ENCODE measurements at regions not wholly inside any gene's neighbourhood (a gene's known extent, or its start where the extent isn't known, plus 50 kb on each side); places are given as distances from the start of the nearest gene placed in this dataset.

DNA sequence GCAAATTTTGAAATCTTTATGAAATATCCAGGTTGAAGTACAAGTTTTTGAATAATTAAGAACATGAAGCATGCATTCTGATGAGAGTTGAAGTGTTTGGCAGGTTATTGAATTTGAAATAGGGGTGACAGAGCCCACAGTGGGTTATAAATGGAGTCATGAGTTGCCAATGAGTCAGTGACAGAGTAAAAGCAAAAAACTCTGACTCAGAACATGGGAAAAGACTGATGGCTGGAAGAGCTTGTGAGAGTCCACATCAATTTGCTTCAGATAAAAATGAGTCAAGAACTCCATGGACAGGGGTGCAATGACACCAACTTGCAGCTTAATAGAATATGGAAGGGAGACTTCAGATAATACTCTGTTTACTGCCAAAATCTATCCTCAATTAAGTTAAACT, 105.3 kb downstream of the SLC6A15 start:
- DNase-seq: no peak

DNA sequence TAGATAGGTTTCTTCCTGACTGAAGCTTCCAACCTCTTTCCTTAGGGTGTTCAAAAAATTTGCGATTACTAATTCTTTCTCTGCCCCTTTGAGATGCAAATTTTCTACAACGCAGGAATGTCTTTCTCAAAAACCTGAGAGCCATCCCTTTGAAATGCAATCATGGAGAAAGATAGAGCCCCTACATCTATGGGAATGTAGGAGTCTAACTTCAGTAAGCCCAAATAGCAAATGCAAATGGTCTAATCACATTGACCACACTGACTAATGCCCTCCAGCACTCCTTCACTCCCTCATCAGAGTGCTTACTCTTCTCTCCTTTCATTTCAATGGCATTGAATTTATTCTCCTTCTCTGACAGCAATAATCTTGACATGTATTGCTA, 107.1 kb downstream of the SLC6A15 start:
- DNase-seq: no peak

DNA sequence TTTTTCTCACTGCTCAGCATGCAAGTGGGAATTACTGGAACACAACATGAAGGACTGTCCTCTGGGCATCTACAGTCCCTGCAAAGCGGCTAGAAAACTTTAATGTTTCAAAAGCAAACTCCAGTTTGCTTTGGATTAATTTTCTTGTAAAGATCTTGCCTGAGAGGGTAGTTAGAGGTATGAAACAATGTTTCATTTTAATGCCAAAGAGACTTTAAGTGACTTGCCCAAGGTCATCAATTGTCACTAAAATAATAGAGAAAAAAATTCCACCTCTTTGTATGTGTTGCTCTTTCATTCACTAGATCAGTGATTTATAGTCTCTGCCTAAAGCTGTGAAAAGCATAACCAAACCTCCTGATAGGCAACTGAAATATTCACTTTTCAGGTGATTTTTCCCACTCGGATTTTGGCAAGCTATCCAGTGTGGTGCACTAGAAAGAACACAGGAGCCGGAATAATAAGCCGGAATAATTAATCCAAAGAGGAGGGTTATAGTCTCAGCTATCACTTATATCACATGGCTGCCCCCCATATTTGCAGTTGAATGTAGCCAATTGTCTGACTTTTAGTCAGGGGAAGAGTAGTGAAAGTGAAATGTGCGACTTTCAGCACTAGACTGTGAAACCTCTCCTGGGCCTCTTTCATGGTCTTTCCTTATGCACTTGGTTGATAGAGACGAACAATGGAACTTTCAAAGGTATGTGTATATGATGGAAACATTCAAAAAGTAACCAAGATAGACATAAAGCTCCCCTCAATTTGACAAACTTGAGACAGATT, 107.7 kb downstream of the SLC6A15 start:
- DNase-seq: no peak

DNA sequence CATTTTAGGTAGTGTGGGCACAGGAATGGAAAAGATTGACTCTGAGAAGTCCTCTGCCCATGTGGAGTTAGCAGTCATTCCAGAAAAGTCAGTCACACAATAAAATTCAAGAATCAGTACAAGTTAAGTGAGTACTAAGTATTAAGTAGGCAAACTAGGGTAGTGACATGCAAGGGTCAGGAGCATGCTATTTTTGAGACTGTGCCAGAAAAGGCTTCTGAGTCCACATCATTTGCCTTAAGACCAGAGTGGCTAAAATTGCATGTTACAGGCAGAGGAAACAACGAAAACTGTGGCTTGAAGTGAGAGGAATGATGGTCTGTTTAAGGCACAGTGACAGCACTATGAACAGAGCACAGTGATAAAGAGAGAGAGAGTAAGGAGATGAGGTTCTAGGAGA, 108.9 kb downstream of the SLC6A15 start:
- no peak for DNase-seq

DNA sequence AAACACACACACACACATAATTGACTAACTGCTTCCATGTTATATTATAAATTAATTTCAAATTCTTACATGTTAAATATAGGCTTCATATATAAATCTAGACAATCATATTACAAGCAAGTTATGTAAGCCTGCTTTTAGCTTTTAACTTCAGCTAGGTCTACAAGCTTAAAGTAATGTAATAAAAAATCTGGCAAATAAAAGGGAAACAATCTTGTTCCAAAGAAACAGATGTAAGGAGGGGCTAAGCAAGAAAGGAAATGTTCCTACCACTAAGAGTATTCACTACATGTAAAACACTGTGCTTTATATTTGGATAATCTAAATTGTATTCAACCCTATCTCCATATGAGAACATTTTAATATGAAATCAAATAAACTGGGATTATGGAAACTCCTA, 110.4 kb downstream of the SLC6A15 start:
- DNase-seq: no peak

DNA sequence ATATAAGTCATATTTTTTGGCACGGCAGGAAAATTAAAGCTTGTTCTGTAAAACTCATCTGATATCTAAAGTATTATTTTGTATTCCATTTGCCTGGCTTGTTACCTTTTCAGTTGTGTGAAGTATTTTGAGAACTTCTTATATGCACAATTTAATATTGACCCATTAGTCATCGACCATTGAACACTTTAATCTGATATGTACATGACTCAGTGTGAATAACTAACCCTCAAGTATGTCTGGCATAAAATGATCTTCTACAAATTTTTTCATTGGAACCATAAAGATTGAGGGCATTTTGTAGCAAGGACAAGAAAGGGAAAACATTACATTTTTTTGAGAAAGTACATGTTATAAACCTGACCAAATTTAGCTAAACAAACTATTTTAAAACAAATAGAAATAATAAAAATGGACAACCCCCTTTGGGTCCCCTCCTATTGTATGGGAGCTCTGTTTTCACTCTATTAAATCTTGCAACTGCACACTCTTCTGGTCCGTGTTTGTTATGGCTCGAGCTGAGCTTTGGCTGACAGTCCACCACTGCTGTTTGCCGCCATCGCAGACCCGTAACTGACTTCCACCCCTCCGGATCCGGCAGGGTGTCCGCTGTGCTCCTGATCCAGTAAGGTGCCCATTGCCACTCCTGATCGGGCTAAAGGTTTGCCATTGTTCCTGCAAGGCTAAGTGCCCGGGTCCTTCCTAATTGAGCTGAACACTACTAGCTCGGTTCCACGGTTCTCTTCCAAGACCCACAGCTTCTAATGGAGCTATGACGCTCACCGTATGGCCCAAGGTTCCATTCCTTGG, 118.8 kb downstream of the SLC6A15 start:
- DNase-seq: no peak

DNA sequence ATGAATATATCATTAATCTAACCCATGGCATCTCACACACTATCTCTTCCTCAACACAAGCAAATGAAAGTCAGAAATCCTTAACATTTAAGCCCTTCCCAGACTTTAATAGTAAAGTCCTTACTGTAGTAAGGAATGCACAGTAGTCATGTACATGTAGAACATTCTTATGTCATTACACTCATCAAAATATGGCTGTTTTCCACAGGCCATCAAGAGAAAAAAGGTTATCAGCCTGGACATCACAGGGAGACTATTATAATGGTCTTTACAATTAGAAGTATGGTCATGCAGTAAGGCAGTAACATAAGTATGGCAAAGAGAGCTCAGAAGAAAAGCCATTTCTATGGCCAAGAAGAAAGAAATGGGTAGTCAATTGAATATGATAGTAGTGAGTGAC, 121.2 kb downstream of the SLC6A15 start:
- no peak for DNase-seq

DNA sequence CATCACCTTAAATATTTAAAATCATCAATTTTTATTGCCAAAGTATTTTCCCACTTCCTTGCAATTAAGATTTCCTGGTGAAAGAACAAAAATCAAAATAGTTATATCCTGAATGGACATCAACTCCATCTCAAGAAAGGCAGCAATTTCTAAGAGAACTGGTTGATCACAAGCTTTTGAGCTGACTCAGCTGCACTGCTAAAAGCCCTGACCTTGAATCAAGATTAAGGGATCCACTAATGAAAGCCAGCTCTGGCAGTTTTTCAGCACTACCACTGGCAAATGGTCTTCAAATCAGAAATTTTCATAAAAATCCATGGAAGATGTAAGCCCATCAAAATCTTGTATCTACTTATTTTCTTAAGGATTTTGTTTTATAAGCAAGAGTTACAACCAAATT, 123.4 kb downstream of the SLC6A15 start:
- DNase-seq: no peak

DNA sequence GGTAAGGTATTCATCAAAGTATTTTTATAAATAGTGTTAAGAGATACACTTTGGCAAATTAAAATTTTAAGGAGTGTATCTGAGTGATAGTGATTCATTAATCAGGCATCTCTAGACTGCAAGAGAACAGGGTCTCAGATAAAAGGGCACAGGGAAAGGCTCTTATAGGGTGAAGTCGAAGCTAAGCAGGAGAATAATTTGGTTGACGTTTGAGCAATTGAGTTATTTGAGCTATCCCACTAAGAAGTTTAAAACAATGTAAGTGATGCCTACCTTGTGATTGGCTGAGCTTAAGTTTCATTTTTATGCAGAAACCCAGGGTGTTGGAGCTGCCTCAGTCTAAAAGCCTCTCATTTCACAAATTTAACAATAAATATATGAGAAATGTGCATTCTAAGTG, 125.3 kb downstream of the SLC6A15 start:
- no peak for DNase-seq

DNA sequence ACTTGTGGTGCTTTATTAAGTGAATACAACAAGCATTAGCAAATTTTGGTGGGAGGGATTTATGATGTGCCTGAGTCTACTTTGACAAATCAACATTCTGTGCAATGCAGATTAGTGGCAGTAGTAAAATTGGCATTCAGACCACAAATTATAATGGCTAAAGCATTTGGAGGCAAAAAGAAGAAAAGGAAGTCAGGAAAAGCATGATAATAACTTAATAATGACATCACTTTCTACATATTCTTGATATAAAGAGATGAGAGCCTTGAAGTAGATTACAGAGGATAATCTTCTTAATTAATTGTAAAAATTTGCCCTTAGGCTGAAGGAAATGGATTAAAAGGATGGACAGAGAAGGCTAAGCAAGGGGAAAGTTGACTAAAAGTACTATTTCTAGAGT, 126.0 kb downstream of the SLC6A15 start:
- DNase-seq: no peak

DNA sequence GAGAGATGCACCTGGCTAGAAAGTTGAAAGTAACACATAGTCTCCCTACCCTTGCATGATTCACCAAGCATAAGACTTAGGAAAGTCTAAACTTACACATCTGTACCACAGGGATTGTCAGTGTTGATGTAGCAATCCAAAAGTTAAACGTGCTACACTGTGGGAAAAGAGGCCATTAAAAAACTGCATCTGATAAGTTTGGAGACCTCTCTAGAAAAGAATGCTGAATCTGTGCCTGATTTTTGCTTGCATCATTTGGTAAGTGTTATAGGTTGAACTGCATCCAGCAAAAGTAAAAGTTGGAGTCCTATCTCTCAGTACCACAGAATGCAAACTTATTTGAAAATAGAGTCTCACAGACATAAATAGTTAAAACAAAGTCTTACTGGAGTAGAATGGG, 126.6 kb downstream of the SLC6A15 start:
- no peak for DNase-seq

DNA sequence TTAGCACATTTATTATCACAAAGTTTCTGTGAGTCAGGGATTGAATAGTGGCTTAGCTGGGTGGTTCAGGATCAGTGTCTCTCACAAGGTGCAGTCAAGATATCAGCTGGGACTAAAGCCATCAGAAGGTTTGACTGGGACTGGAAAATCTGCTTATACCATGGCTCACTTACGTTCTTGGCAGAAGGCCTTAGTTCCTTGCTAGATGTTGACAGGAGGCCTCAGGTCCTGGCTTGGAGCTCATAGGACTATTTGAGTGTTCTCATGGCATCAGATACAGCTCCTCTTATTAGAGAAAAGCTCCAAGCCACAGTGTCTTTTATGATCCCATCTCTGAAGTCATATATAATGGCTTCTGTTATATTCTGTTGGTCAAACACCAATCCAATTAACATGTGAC, 127.3 kb downstream of the SLC6A15 start:
- no peak for DNase-seq

DNA sequence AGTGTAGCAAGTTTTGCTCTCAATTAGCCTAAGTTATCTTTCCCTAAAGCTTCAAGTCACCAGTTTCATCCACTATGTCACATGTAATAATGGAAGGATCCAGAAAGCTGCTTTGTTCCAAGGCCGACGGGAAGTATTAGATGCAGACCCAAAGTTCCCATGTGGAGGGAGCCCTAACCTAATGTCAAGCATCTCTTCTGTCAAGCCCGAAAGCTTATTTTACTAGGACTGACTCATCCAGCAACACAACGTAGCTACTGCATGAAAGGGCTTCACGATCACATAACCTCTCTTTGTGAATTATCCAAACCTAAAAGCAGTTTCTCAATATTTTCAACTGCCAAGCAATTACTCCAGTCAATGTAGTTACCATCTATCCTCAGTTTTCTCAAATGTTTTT, 133.4 kb downstream of the SLC6A15 start:
- no peak for DNase-seq

DNA sequence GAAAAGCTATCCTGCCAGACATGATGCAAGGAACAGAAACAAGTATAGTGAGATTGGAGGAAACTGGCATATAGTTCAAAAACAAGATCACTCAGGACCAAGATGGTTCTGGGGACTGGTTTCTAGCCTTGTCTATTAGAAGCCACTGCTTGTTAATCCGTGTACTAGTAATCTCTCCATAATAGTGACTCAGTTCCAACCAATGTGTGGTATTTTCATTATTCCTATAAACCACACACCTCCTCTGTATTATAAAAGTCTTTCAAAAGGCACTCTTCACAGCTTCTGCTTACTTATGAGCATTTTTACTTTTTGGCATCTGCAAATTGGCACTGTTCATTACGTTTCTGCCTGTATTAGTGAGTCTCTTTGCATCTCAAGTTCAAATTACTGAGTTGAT, 140.3 kb downstream of the SLC6A15 start:
- no peak for DNase-seq

DNA sequence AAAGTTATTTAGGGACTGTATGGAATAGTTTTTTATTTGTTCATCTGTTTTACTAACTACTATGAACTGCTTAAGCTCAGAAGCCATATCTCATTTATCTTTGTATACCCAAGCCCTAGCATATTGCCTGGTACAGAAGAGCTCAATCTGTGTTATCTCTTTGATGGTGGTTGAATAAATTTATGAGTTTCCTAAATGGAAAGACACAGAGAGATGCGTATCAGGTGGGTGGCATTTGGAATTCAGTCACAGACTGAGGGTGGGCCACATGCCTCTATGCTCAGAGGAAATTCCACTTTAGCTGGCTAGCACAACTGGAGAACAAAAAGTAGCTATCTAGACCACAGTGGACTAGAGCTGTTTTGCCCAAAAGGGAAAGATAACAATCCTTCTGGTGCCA, 145.5 kb downstream of the SLC6A15 start:
- no peak for DNase-seq

DNA sequence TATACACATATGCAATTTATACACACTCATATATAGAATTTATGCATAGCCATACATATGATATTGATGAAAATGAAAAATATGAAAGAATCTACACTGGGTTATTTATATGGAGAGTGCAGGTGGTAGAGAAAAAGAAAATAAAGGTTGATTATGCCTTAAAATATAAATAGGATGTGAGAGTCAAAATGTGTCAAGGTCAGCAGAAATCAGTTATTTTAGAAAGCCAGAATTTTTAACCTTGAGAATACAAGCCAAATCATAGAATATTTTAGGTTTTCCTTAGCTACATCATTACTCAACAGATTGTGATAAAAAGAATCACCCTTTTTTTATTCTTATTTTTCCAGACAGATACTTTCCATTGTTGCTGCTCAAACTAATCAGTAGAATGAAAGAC, 146.2 kb downstream of the SLC6A15 start:
- DNase-seq: no peak

DNA sequence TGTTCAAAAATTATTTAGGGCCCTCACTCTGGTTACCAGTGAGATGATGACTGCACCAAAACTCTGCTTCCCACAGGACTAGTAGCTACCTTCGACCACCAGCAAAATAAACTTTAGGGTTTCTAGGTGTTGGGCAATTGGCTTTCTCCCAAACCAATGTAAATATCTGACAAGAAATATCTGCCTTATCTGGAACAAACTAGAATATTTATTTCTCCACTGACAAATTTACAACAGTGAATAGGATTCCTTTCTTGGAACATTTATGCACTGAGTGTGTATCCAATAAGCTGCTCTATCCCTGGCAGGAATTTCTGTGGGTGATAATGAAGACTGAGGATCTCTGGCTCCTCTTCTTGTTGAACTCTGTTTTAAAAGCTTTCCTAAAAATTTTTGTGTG, 148.6 kb downstream of the SLC6A15 start:
- DNase-seq: no peak

DNA sequence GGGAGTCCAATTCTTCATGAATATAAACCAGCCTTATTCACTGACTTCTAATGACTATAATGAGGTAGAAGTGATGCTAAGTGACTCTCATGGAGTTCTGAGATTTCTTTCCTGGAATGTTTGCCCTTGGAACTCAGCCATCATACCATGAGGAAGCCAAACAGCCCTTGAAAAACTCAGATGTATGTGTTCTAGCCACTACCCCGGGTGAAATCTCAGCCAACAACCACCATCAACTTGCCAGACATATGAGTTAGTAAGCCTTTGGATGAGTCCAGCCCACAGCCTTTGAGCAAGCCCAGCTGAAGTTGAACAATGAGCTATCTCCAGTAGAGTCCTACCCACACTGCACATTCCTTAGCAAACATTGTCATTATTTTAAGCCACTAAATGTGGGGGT, 149.5 kb downstream of the SLC6A15 start:
- DNase-seq: no peak

DNA sequence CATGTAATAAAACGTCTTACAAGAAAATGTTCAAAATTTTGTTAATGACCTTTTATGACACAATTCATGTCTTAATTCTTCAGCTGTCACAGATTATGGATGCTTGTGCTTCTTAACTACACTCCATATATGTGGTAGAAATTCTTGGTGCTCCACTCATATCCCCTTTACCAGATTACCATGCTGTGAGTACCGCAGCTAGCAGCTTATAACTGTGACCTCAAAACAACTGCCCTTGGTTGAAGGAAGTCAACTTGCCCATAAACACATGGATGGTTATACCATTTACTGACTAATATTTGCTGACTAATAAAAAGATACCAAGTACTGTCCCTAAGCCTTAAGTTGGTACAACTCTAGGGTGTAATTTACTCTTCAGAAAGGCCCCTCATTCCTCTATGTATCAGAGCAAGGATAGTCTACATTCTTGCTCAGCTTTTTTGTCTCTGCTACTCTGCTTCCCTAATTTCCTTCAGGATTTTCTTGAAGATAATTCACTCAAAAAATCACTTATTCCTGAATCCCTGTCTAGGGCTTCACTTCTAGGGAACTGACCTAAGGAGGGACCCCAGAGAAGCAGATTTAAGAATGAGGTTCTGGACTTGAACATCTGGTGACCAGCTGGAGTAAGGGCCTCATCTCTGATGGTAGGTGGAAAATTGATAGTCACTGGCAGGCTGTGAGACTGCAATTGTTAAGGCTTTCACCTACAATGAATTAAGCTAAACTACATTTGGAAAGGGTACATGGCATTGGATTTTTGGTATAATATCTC, 152.3 kb downstream of the SLC6A15 start:
- no peak for DNase-seq

DNA sequence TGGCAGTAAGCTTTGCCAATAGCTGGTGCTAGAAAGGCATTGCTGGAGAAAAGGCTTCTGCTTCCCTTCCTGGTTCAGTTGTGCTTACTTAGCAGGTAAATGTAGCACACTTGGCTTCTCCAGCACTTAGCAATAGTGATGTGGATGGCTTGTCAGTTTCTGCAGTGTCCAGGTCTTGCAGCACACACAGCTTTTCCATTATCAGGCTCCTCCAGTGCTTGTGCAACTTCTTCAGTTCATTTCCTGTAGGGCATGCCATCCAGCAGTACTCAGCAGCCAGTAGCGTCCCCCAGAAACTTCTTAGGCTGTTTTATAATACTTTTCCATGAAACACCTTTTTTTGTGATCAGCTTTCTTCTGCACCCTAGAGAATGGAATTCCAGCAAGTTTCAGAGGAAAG, 154.6 kb downstream of the SLC6A15 start:
- DNase-seq: no peak

DNA sequence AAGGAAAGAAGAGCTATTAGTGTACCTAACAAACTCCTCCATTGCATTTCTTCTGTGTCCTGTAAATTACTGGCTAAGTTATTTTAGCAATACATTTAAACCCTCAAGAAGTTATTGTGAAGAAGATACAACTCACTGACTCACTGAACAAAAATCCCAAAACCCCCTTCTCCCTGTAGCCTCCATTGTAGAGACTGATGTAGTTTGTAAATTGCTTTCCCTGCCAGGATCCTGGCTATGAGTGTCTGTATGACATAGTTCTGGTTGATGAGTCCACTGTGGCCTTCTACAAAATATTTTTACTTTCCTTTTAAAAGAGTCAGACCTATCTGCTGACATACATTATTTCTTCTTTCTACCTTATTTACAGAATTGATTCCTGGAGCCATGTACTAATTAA, 155.6 kb downstream of the SLC6A15 start:
- DNase-seq: no peak

DNA sequence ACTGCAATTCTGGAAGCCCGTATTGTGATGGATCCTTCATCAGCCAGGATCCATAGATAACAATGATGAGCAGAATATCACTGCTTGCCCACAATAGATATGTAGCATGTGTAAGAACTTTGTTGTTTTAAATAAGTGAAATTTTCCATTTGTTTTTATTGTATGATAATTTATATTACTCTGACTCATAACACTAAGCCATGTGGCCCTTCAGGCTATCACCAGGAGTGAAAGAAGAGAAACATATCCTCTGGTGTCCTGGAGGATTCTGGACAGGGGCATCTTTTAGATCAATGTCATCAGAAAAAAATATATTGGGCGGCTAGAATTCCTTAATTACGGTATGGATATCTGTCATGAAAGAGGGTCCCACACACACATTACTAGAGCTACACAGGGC, 167.5 kb downstream of the SLC6A15 start:
- no peak for DNase-seq

DNA sequence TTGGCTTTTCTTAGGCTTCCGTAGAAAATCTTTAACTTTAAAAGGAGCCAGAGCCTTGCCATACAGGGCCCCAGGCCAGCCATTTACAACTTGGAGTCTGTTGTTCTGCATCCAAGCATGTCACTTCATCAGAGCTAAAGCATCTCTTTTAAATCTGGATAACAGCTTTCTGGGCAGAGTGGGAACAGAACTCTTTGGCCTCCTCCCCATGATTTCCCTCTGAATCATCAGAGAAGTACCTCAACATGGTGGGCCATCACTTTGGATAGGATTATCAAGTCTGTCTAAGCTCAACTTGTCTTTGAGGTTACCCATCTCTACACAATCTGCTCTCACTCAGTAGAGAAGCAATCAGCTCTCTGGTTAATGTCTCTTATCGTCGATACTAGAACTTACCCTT, 170.9 kb downstream of the SLC6A15 start:
- no peak for DNase-seq

DNA sequence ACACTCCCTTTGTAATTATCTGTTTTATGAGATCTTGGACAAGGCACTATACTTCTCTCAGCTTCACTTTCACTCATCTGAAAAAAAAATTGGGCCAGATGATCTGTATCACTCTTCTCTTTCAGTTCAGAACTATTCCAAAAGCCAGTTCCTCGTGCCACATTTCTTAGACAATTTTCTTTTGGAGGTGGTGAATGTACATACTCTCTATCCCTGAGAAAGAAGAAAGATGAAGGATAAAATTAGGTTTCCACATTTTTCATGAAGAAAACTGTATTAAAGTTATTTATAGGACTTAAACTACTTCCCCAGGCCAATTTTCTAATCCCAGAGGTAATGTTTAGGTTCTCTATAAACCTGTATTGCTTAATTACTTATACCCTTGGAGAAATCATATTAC, 171.6 kb downstream of the SLC6A15 start:
- DNase-seq: no peak

Measured in CD4-positive, alpha-beta T cell treated with Interleukin-17A for 1 hour (primary cell).